ENCODE measurements at regions not wholly inside any gene's neighbourhood (a gene's known extent, or its start where the extent isn't known, plus 50 kb on each side); places are given as distances from the start of the nearest gene placed in this dataset.

- TF ChIP-seq CTCF (IDR thresholded peaks at IDR 0.05; ENCODE audit: low read depth, low read length) (peak; percentile 34), EZH2phosphoT487 (IDR thresholded peaks at IDR 0.05; ENCODE audit: low read depth) (no peak)
Observed at GRCh38 chr1:106975944-106976343, 80.5 kb upstream of the PRMT6 start.

Measured in OCI-LY3 (cell line).